ENCODE measurements at regions not wholly inside any gene's neighbourhood (a gene's known extent, or its start where the extent isn't known, plus 50 kb on each side); places are given as distances from the start of the nearest gene placed in this dataset.

DNA sequence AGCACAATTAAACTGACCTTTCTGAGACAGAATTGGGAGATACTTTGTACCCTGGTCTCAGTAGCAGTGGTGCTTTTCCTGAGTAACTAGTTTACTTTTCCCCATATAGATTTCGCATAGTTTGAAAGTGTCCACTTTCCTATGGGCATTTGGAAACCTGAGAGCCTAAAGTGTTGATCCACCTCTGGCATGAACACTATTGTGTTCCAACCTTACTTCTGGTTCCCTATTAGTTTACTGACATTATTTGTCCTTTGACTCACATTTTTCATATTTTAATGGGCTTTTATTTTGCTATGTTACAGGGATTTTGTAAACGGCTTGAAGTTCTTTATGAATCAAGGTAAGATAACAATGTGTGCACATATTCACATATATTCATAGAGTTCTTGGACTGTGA lies 103.7 kb downstream of the CBLL2 start:
- Histone ChIP-seq H2AFZ (ENCODE audit: low read length) (no peak overlapping the region), H3K9ac (ENCODE audit: insufficient read depth, low read length) (no peak overlapping the region), H3K79me2 (ENCODE audit: control insufficient read depth, insufficient read depth, low read length) (no peaks in the 10 kb centered on the region), H3K36me3 (ENCODE audit: control insufficient read depth, insufficient read depth, low read length) (no peaks in the 10 kb centered on the region), H3K4me1 (ENCODE audit: control insufficient read depth, extremely low read depth, insufficient read depth, low read length) (no peaks in the 10 kb centered on the region), H3K9me3 (ENCODE audit: control insufficient read depth, insufficient read depth, low read depth, low read length) (no peaks in the 10 kb centered on the region), H3K27ac (ENCODE audit: insufficient read depth, low read length) (no peak overlapping the region), H3K4me3 (replicated peaks in 1 of 4; ENCODE audit: control extremely low read depth in 1 of 4, insufficient read depth in 1 of 4, low read depth in 3 of 4, low read length in 4 of 4) (no peak overlapping the region), H3K4me2 (ENCODE audit: extremely low read depth, insufficient read depth, low read length) (no peak overlapping the region), H3K27me3 (ENCODE audit: control insufficient read depth, insufficient read depth, low read length) (no peaks in the 10 kb centered on the region), H4K20me1 (ENCODE audit: control insufficient read depth, extremely low read depth, insufficient read depth, low read length) (no peaks in the 10 kb centered on the region)
- DNase-seq (ENCODE audit: low read depth in 2 of 2) = no peak
- TF ChIP-seq, protein P1, sequence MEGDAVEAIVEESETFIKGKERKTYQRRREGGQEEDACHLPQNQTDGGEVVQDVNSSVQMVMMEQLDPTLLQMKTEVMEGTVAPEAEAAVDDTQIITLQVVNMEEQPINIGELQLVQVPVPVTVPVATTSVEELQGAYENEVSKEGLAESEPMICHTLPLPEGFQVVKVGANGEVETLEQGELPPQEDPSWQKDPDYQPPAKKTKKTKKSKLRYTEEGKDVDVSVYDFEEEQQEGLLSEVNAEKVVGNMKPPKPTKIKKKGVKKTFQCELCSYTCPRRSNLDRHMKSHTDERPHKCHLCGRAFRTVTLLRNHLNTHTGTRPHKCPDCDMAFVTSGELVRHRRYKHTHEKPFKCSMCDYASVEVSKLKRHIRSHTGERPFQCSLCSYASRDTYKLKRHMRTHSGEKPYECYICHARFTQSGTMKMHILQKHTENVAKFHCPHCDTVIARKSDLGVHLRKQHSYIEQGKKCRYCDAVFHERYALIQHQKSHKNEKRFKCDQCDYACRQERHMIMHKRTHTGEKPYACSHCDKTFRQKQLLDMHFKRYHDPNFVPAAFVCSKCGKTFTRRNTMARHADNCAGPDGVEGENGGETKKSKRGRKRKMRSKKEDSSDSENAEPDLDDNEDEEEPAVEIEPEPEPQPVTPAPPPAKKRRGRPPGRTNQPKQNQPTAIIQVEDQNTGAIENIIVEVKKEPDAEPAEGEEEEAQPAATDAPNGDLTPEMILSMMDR (conservative IDR thresholded peaks at IDR 0.05 in 1 of 2, IDR thresholded peaks at IDR 0.05 in 1 of 2; ENCODE audit: low read depth in 1 of 2, low read length in 2 of 2) = no peak
- TF ChIP-seq EZH2 (IDR thresholded peaks at IDR 0.05; ENCODE audit: low read length, missing control alignments) = no peak

DNA sequence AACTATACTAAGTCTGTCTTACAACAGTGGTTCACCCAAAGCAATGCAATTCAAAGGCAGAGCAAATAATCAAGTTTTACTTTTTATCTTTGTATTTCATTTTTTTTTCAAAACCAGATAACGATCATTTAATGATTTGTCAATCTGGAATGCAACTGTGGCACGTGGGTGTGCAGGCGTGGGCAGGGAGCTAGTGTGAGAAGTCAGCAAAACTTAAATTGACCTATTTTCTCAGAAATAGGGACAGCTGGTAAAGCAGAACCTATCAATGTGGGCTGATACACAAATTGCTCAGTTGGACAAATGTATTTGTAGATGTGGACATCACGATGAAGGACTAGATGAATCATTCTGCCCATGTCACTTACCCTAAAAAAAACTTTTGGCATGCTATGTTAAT lies 105.6 kb downstream of the CBLL2 start:
- H3K79me2 ChIP-seq (ENCODE audit: control insufficient read depth, insufficient read depth, low read length) = no peaks in the 10 kb centered on the region
- H3K9me3 ChIP-seq (ENCODE audit: control insufficient read depth, insufficient read depth, low read depth, low read length) = no peaks in the 10 kb centered on the region
- H3K4me3 ChIP-seq (replicated peaks in 1 of 4; ENCODE audit: control extremely low read depth in 1 of 4, insufficient read depth in 1 of 4, low read depth in 3 of 4, low read length in 4 of 4) = no peak overlapping the region
- H2AFZ ChIP-seq (ENCODE audit: low read length) = no peak overlapping the region
- no peaks in the 10 kb centered on the region for H3K4me1 ChIP-seq (ENCODE audit: control insufficient read depth, extremely low read depth, insufficient read depth, low read length)
- H3K27ac ChIP-seq (ENCODE audit: insufficient read depth, low read length) = no peak overlapping the region
- TF ChIP-seq, protein P1 (conservative IDR thresholded peaks at IDR 0.05 in 1 of 2, IDR thresholded peaks at IDR 0.05 in 1 of 2; ENCODE audit: low read depth in 1 of 2, low read length in 2 of 2) = no peak
- no peak for TF ChIP-seq EZH2 (IDR thresholded peaks at IDR 0.05; ENCODE audit: low read length, missing control alignments)
- no peaks in the 10 kb centered on the region for H3K36me3 ChIP-seq (ENCODE audit: control insufficient read depth, insufficient read depth, low read length)
- no peaks in the 10 kb centered on the region for H3K27me3 ChIP-seq (ENCODE audit: control insufficient read depth, insufficient read depth, low read length)
- H4K20me1 ChIP-seq (ENCODE audit: control insufficient read depth, extremely low read depth, insufficient read depth, low read length) = no peaks in the 10 kb centered on the region
- H3K4me2 ChIP-seq (ENCODE audit: extremely low read depth, insufficient read depth, low read length) = no peak overlapping the region
- peak in 1 of 2 donors; percentile 35 for DNase-seq (ENCODE audit: low read depth in 2 of 2)
- no peak overlapping the region for H3K9ac ChIP-seq (ENCODE audit: insufficient read depth, low read length)

DNA sequence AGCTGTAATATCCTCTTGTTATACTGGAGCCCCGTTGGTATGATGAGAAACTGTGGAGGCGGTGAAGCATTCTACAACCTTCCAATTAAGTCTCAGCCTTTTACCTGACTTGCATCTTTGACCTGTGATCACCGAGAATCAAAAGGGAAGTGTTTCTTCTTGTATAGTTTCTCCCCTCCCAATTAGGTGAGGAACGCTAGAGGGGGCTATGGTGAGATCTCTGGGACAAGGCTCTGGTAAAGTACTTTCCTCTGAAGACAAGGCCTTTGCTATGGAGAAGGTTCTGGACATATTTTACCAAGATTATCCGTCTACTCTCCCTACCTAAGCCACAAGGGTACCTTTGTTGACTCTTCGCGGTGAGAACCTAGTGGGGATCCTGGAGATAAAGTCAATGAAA lies 111.3 kb downstream of the CBLL2 start:
- no peaks in the 10 kb centered on the region for H3K27me3 ChIP-seq (ENCODE audit: control insufficient read depth, insufficient read depth, low read length)
- no peaks in the 10 kb centered on the region for H3K36me3 ChIP-seq (ENCODE audit: control insufficient read depth, insufficient read depth, low read length)
- no peaks in the 10 kb centered on the region for H3K4me1 ChIP-seq (ENCODE audit: control insufficient read depth, extremely low read depth, insufficient read depth, low read length)
- H3K79me2 ChIP-seq (ENCODE audit: control insufficient read depth, insufficient read depth, low read length) = no peaks in the 10 kb centered on the region
- H3K4me2 ChIP-seq (ENCODE audit: extremely low read depth, insufficient read depth, low read length) = no peak overlapping the region
- H4K20me1 ChIP-seq (ENCODE audit: control insufficient read depth, extremely low read depth, insufficient read depth, low read length) = no peaks in the 10 kb centered on the region
- no peak for TF ChIP-seq EZH2 (IDR thresholded peaks at IDR 0.05; ENCODE audit: low read length, missing control alignments)
- TF ChIP-seq, protein P1 (conservative IDR thresholded peaks at IDR 0.05 in 1 of 2, IDR thresholded peaks at IDR 0.05 in 1 of 2; ENCODE audit: low read depth in 1 of 2, low read length in 2 of 2) = no peak
- no peaks in the 10 kb centered on the region for H3K9me3 ChIP-seq (ENCODE audit: control insufficient read depth, insufficient read depth, low read depth, low read length)
- no peak overlapping the region for H2AFZ ChIP-seq (ENCODE audit: low read length)
- DNase-seq (ENCODE audit: low read depth in 2 of 2) = no peak
- no peak overlapping the region for H3K9ac ChIP-seq (ENCODE audit: insufficient read depth, low read length)
- no peak overlapping the region for H3K4me3 ChIP-seq (replicated peaks in 1 of 4; ENCODE audit: control extremely low read depth in 1 of 4, insufficient read depth in 1 of 4, low read depth in 3 of 4, low read length in 4 of 4)
- H3K27ac ChIP-seq (ENCODE audit: insufficient read depth, low read length) = no peak overlapping the region

All from fibroblast of lung (primary cell).